ENCODE measurements at regions not wholly inside any gene's neighbourhood (a gene's known extent, or its start where the extent isn't known, plus 50 kb on each side); places are given as distances from the start of the nearest gene placed in this dataset.
"Not testable (repeated sequence)": the region's sequence is repeated elsewhere in the genome, so short reads cannot be mapped to it uniquely, and the experiment has no call there.

GRCh38 chr7:19522486-19522885 lies 186.4 kb downstream of the POLR1F start:
- Mint-ChIP-seq H3K27me3 (ENCODE audit: unreplicated experiment) (no peaks in the 10 kb centered on the region), H3K4me3 (ENCODE audit: unreplicated experiment) (no peak overlapping the region), H3K9me3 (ENCODE audit: unreplicated experiment) (no peaks in the 10 kb centered on the region), H3K36me3 (ENCODE audit: unreplicated experiment) (no peaks in the 10 kb centered on the region), H3K4me1 (ENCODE audit: low read depth, unreplicated experiment) (no peaks in the 10 kb centered on the region), H3K27ac (ENCODE audit: unreplicated experiment) (no peak overlapping the region)
- TF ChIP-seq, protein P1, sequence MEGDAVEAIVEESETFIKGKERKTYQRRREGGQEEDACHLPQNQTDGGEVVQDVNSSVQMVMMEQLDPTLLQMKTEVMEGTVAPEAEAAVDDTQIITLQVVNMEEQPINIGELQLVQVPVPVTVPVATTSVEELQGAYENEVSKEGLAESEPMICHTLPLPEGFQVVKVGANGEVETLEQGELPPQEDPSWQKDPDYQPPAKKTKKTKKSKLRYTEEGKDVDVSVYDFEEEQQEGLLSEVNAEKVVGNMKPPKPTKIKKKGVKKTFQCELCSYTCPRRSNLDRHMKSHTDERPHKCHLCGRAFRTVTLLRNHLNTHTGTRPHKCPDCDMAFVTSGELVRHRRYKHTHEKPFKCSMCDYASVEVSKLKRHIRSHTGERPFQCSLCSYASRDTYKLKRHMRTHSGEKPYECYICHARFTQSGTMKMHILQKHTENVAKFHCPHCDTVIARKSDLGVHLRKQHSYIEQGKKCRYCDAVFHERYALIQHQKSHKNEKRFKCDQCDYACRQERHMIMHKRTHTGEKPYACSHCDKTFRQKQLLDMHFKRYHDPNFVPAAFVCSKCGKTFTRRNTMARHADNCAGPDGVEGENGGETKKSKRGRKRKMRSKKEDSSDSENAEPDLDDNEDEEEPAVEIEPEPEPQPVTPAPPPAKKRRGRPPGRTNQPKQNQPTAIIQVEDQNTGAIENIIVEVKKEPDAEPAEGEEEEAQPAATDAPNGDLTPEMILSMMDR (IDR thresholded peaks at IDR 0.05; ENCODE audit: partially characterized antibody, unreplicated experiment) = no peak
- no peak for DNase-seq

DNA sequence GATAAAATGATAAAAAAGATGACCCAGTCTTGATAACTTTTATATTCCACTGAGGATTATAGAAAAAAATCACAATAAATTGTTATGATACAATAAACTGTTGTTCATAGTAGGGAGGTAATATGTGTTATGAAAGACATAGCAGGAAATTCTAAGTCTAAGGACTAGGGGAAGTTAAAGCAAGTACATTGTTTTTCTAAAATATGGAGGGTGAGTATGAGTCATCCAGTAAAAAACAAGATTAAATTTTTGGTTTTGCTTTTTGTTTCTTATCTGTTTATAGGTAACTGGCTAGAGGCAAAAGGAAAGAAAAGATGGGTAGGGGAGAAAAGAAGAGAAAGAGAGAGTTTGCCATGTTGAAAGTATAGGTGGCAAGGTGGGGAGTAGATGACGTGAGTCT lies 188.4 kb downstream of the POLR1F start:
- H3K9me3 Mint-ChIP-seq (ENCODE audit: unreplicated experiment) = no peaks in the 10 kb centered on the region
- H3K27me3 Mint-ChIP-seq (ENCODE audit: unreplicated experiment) = no peaks in the 10 kb centered on the region
- no peak overlapping the region for H3K27ac Mint-ChIP-seq (ENCODE audit: unreplicated experiment)
- H3K4me1 Mint-ChIP-seq (ENCODE audit: low read depth, unreplicated experiment) = no peaks in the 10 kb centered on the region
- no peaks in the 10 kb centered on the region for H3K36me3 Mint-ChIP-seq (ENCODE audit: unreplicated experiment)
- TF ChIP-seq, protein P1 (IDR thresholded peaks at IDR 0.05; ENCODE audit: partially characterized antibody, unreplicated experiment) = no peak
- DNase-seq = no peak
- H3K4me3 Mint-ChIP-seq (ENCODE audit: unreplicated experiment) = no peak overlapping the region

DNA sequence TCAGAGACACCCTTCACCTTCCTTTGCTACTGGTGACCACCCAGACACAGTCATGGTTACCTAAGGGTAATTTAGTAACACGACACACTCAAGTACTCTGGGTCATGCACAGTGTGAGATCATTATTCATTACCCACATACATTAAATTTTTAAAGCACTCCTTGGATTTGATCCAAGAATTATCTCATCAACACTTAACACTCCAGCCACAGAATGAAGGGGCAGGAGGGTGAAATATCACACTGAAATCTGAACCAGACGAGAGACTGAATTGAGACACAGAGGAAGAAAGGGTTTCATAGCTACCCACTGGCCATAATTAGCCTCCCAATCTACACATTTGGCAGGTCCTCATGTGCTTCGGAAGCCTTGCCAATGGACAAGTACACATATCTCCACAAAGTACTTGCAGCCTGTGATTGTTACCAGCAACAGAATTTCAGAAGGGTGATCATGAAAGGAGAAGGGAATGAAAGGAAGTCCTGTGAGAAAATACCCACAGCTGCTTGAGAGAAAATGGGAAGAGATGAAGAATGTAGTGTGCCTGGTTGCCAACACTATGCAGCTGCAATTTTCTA lies 189.3 kb downstream of the POLR1F start:
- Mint-ChIP-seq H3K4me3 (ENCODE audit: unreplicated experiment) (no peak overlapping the region), H3K9me3 (ENCODE audit: unreplicated experiment) (no peaks in the 10 kb centered on the region), H3K4me1 (ENCODE audit: low read depth, unreplicated experiment) (no peaks in the 10 kb centered on the region), H3K27me3 (ENCODE audit: unreplicated experiment) (no peaks in the 10 kb centered on the region), H3K36me3 (ENCODE audit: unreplicated experiment) (no peaks in the 10 kb centered on the region), H3K27ac (ENCODE audit: unreplicated experiment) (no peak overlapping the region)
- TF ChIP-seq, protein P1 (IDR thresholded peaks at IDR 0.05; ENCODE audit: partially characterized antibody, unreplicated experiment) = no peak
- DNase-seq = no peak

DNA sequence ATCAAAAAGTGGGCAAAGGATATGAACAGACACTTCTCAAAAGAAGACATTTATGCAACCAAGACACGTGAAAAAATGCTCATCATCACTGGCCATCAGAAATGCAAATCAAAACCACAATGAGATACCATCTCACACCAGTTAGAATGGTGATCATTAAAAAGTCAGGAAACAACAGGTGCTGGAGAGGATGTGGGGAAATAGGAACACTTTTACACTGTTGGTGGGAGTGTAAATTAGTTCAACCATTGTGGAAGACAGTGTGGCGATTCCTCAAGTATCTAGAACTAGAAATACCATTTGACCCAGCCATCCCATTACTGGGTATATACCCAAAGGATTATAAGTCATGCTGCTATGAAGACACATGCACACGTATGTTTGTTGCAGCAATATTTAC lies 191.3 kb downstream of the POLR1F start:
- H3K4me1 Mint-ChIP-seq (ENCODE audit: low read depth, unreplicated experiment); H3K36me3 Mint-ChIP-seq (ENCODE audit: unreplicated experiment); H3K4me3 Mint-ChIP-seq (ENCODE audit: unreplicated experiment); H3K27ac Mint-ChIP-seq (ENCODE audit: unreplicated experiment); H3K27me3 Mint-ChIP-seq (ENCODE audit: unreplicated experiment); H3K9me3 Mint-ChIP-seq (ENCODE audit: unreplicated experiment); DNase-seq: not testable (repeated sequence)

GRCh38 chr7:19508821-19509220 lies 200.0 kb downstream of the POLR1F start:
- no peaks in the 10 kb centered on the region for H3K36me3 Mint-ChIP-seq (ENCODE audit: unreplicated experiment)
- H3K4me3 Mint-ChIP-seq (ENCODE audit: unreplicated experiment) = no peak overlapping the region
- H3K9me3 Mint-ChIP-seq (ENCODE audit: unreplicated experiment) = no peaks in the 10 kb centered on the region
- H3K27me3 Mint-ChIP-seq (ENCODE audit: unreplicated experiment) = no peaks in the 10 kb centered on the region
- TF ChIP-seq, protein P1 (IDR thresholded peaks at IDR 0.05; ENCODE audit: partially characterized antibody, unreplicated experiment) = no peak
- no peaks in the 10 kb centered on the region for H3K4me1 Mint-ChIP-seq (ENCODE audit: low read depth, unreplicated experiment)
- H3K27ac Mint-ChIP-seq (ENCODE audit: unreplicated experiment) = no peak overlapping the region
- DNase-seq = no peak
